HG03354 (cell line): ENCODE measurements at regions not wholly inside any gene's neighbourhood (a gene's known extent, or its start where the extent isn't known, plus 50 kb on each side); places are given as distances from the start of the nearest gene placed in this dataset.

Experiments
- ATAC-seq: cut with Tn5 transposase; IDR thresholded peaks from one replicate; pipeline ENCODE4 v1.9.1; 2021; ENCODE audit warnings: mild to moderate bottlenecking; ENCODE audit not compliant: unreplicated experiment, poor library complexity, severe bottlenecking

- ATAC-seq: no peak
Measured at GRCh38 chr2:102950371-102950946, 188.6 kb downstream of the TMEM182 start.

- ATAC-seq: no peak
Measured at GRCh38 chr2:102951249-102951648, 189.4 kb downstream of the TMEM182 start.

DNA sequence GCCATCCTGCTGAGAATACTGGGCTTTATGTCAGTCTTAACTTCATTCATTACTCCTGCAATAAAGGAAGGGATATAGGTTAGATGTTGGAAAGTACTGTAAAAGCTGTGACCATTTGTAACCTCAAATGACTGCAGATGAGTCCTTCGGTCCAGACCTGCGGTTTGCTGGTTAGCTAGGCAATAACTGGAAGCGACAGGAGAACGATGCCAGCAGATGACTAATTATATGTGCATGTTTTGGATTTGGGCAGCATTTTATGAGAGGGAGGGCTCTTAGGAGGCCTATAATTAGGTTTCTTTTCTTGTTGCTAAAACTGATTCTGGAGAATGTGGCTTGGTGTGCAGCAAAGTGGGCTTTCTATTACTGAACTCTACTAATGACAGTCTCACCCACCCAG, 205.6 kb downstream of the TMEM182 start:
- no peak for ATAC-seq

GRCh38 chr2:102968375-102968774, 206.5 kb downstream of the TMEM182 start:
- no peak for ATAC-seq

GRCh38 chr2:102971701-102972100, 209.9 kb downstream of the TMEM182 start:
- no peak for ATAC-seq

GRCh38 chr2:102975996-102976975, 214.5 kb downstream of the TMEM182 start:
- ATAC-seq: peak; percentile 66

- no peak for ATAC-seq
Measured at GRCh38 chr2:102977426-102978090, 215.7 kb downstream of the TMEM182 start.

- no peak for ATAC-seq
Measured at GRCh38 chr2:102978091-102978490, 216.3 kb downstream of the TMEM182 start.

GRCh38 chr2:102979429-102979828, 217.6 kb downstream of the TMEM182 start:
- ATAC-seq: no peak

DNA sequence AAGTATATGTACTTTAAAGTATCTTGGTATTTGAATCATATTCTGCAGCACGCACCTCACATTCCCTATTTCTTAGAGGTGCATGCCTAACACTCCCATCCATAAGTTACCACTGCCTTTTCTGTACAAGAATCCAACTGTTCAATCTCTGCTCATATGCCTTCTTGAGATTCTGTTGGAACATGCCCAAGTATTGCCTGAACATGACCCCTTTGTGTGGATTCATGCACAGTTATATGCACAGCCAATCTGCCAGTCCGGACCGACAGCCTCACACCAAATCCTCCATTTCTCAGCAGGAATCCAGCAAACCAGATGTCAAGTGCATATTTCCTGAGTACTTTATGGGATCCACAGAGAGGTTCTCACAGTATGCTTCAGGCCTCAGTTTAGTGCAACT, 222.0 kb downstream of the TMEM182 start:
- ATAC-seq: no peak

DNA sequence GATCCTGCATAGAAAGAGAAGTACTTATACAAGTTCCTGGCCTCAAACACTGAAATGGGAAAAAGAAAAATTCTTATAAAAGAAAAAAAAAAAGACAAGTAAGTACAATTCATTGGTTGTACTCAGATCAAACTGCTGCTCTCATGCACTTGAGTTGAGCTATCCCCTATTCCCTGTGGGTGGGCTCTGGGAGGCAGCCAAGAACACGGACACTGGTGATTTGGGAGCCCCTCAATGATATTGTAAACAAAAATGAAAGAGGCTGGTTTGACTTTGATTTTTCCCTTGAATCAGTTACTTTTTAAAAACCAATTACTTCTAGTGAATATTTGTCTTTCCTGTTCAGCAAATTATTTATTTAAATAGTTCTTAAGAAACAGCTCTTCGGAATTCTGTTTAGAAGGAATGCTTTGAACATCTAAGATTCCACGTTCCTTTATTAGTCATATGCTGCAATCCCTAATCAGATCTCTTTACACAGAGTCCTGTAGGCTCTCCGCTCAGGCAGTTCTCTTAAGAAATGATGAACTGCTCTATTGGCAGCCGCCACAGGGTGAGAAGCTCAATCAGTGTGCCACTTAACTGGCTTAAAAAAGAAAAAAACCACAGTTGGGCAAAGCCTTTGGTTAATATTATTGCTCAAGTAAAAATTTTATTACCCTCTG, 225.1 kb downstream of the TMEM182 start:
- no peak for ATAC-seq

GRCh38 chr2:102992607-102993006, 230.8 kb downstream of the TMEM182 start:
- no peak for ATAC-seq

DNA sequence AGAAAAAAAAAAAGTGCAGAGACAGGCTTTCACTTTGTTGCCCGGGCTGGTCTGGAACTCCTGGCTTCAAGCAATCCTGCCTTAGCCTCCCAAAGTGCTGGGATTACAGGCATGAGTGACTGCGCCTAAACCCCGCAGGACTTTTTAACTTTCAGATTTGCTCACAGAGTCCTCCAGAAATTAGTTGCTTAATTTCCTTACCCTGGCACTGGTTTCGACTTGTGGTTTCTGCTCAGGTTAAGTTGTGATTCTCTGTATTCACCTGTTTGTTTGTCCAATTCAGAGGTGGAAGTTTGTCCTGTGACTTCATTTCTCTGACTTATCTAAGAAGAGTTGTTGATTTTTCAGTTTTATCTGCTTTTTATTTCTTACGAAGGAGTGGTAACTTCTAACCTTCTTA, 238.1 kb downstream of the TMEM182 start:
- no peak for ATAC-seq

- no peak for ATAC-seq
Measured at GRCh38 chr2:103002954-103003353, 241.1 kb downstream of the TMEM182 start.

DNA sequence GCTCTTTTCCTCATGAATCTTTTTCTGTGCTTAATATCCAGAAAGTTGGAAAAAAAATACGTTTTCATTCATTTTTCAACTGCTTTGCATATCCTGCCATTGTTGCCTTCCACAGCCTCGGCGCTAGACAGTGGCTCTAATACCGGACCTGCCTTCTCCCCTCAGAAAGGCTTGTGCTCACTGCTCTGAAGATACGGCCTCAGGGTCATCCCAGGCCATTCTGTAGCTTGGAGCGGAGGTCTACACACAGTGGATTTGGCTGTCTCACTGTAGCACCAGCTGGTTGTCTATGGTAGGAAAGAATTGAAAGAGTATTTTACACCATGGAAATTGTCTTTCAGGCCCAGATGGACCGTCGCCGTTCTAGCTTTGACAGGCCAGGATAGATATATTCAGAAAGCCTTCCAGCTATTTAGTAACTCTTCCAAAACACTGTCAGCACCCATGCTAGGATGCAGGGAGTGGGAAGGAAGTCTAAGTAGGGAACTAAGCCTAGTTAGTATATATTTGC, 242.0 kb downstream of the TMEM182 start:
- ATAC-seq: no peak

DNA sequence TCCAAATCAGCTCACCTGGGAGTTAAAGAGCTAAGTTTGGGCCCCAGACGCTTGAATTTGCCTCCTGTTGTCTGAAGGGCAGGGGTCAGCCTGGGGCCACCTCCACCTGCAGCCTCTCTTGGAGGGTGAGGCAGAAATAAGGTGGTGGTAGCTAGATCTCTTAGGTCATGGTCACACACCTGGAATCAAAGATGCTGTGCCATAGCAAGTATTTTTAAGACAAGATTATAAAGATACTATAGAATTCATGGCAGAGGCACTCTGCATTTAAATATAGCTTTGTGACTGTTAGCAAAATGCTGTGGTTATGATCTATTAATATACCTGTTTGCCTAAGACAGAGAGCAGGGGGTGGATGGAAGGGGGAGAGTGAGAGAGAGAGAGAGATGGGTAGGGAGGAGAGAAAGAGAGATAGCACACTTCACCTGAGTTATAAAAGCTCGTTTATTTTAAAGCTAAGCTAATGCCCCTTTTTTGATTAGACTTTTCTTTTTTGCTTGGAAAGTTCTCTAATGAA, 242.7 kb downstream of the TMEM182 start:
- no peak for ATAC-seq

DNA sequence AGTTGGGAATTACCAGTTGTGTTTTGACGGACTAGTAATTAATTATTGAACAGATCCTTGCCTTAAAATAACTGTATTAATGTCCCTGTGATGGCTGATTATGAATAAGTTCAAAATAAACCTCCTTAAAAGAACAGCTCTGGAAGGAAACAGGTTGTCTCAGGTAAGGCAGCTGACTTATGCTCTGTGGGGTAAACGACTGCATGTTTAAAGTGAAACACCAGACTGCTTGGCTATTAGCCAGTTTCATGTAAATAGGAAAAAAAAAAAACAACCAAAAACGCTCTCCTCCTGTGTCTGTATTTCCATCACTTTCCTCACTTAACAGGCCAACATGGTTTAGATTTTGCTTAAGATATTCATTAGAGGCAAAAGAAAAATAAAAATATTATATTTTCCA, 243.6 kb downstream of the TMEM182 start:
- ATAC-seq: no peak

DNA sequence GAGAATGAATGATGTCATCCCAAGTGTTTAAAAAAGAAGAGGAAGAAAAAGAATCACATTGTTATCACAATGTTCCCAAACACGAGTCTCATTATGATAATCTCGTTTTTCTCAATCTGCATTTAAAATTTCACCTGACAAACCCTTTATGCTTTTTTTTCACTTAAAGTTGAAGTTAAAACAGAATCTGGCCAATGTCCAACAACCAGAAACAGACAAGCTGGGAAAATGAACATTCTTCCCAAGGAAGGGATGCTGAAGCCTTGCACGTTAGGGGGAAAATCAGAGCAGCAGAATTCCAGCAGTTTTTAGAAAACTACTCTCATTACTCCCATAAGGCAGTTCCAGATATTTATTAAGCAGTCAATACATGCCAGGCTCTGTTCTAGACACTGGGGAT, 245.3 kb downstream of the TMEM182 start:
- no peak for ATAC-seq

DNA sequence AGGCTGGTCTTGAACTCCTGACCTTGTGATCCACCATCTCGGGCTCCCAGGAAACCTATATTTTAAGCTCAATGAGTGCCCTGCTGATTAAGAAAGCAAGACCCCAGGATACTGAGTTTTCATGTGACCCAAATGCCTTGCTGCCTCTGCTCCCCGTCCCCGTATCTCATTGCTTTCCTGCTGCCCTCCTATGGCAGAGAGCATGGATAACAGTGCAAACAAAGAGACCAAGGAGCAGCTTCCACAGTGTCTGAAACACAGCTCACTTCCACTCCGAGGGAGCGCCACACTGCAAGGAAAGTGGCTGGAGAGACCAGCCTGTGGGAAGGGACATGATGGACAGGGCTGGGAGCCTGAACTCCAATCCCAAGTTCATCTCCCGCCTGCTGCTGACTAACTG, 246.8 kb downstream of the TMEM182 start:
- no peak for ATAC-seq

DNA sequence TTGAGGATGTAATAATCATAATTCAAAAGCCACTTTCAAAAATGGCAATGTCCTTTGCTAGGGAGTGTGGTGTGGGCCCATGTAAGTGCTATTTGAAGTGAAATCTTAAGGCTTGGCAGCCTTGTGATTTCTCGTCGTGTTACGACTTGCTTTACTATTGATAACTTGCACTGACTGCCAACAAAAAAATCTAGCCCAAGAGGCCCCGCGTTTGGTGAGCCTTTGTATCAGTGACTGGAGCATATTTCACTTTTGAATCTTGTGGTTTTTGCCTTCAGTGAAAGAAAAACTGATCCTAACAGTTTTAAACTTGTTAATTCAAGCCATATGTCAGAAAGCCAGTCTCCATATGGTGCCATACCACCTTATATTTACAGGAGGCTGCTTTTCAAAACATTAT, 248.0 kb downstream of the TMEM182 start:
- ATAC-seq: no peak
